Fibroblast of lung (primary cell): ENCODE measurements at regions not wholly inside any gene's neighbourhood (a gene's known extent, or its start where the extent isn't known, plus 50 kb on each side); places are given as distances from the start of the nearest gene placed in this dataset.

Experiments used
- DNase-seq, 2 donors: peaks; one replicate each; pipeline versions ENCODE4 v3.0.0 to v3.0.0-alpha.2; 2010; ENCODE audit warnings: low read depth in 2 of 2
- H2AFZ ChIP-seq: 2 replicates; pipeline ENCODE4 v1.5.1; 2012; ENCODE audit warnings: low read length, control low read depth, inconsistent platforms
- H3K27ac ChIP-seq: 2 replicates; pipeline ENCODE4 v1.5.1; 2011; ENCODE audit warnings: low read length, control low read depth; ENCODE audit not compliant: insufficient read depth
- H3K27me3 ChIP-seq: 2 replicates; pipeline ENCODE4 v1.5.1; 2011; ENCODE audit warnings: mild to moderate bottlenecking, low read length; ENCODE audit not compliant: control insufficient read depth, insufficient read depth
- H3K36me3 ChIP-seq: 2 replicates; pipeline ENCODE4 v1.5.1; 2011; ENCODE audit warnings: low read length; ENCODE audit not compliant: control insufficient read depth, insufficient read depth
- H3K4me1 ChIP-seq: 2 replicates; pipeline ENCODE4 v1.5.1; 2011; ENCODE audit warnings: low read length; ENCODE audit not compliant: control insufficient read depth, insufficient read depth; ENCODE audit errors: extremely low read depth
- H3K4me2 ChIP-seq: 2 replicates; pipeline ENCODE4 v1.5.1; 2011; ENCODE audit warnings: low read length, control low read depth; ENCODE audit not compliant: insufficient read depth; ENCODE audit errors: extremely low read depth
- H3K4me3 ChIP-seq, 4 experiments: fragments of 200-600 bp in 1 of 4; sonication (generic) in 1 of 4; replicated peaks in 1 of 4; 2 replicates each; pipeline ENCODE4 v1.5.1; 2011 to 2016; ENCODE audit warnings: low read length in 4 of 4, low read depth in 3 of 4, mild to moderate bottlenecking in 3 of 4, control low read depth in 2 of 4, inconsistent platforms in 1 of 4, mixed read lengths in 1 of 4; ENCODE audit not compliant: insufficient read depth in 1 of 4; ENCODE audit errors: control extremely low read depth in 1 of 4
- H3K79me2 ChIP-seq: 2 replicates; pipeline ENCODE4 v1.5.1; 2012; ENCODE audit warnings: mild to moderate bottlenecking, low read length, inconsistent platforms; ENCODE audit not compliant: control insufficient read depth, insufficient read depth
- H3K9ac ChIP-seq: 2 replicates; pipeline ENCODE4 v1.5.1; 2011; ENCODE audit warnings: mild to moderate bottlenecking, low read length, control low read depth; ENCODE audit not compliant: insufficient read depth
- H3K9me3 ChIP-seq: 2 replicates; pipeline ENCODE4 v1.5.1; 2012; ENCODE audit warnings: low read depth, low read length; ENCODE audit not compliant: control insufficient read depth, insufficient read depth
- H4K20me1 ChIP-seq: 2 replicates; pipeline ENCODE4 v1.5.1; 2011; ENCODE audit warnings: low read length; ENCODE audit not compliant: control insufficient read depth, insufficient read depth; ENCODE audit errors: extremely low read depth
- EZH2 ChIP-seq: IDR thresholded peaks from 2 replicates; pipeline ENCODE4 v1.5.1; 2012; ENCODE audit warnings: low read length, control low read depth, mild to moderate bottlenecking; ENCODE audit errors: missing control alignments
- TF ChIP-seq, protein P1 (sequence below), 2 donors: IDR thresholded peaks in 1 of 2; conservative IDR thresholded peaks in 1 of 2; 1 replicate in 1 of 2; 2 replicates in 1 of 2; pipeline ENCODE4 v1.5.1; 2011 to 2012; ENCODE audit warnings: low read length in 2 of 2, control low read depth in 1 of 2, inconsistent platforms in 1 of 2, low read depth in 1 of 2, mild to moderate bottlenecking in 1 of 2

GRCh38 chr5:125375143-125375542 lies 628.7 kb upstream of the ZNF608 start:
- no peak overlapping the region for H3K4me3 ChIP-seq
- no peak for TF ChIP-seq EZH2
- TF ChIP-seq, protein P1, sequence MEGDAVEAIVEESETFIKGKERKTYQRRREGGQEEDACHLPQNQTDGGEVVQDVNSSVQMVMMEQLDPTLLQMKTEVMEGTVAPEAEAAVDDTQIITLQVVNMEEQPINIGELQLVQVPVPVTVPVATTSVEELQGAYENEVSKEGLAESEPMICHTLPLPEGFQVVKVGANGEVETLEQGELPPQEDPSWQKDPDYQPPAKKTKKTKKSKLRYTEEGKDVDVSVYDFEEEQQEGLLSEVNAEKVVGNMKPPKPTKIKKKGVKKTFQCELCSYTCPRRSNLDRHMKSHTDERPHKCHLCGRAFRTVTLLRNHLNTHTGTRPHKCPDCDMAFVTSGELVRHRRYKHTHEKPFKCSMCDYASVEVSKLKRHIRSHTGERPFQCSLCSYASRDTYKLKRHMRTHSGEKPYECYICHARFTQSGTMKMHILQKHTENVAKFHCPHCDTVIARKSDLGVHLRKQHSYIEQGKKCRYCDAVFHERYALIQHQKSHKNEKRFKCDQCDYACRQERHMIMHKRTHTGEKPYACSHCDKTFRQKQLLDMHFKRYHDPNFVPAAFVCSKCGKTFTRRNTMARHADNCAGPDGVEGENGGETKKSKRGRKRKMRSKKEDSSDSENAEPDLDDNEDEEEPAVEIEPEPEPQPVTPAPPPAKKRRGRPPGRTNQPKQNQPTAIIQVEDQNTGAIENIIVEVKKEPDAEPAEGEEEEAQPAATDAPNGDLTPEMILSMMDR (conservative IDR thresholded peaks at IDR 0.05 in 1 of 2, IDR thresholded peaks at IDR 0.05 in 1 of 2; ENCODE audit: low read depth in 1 of 2, low read length in 2 of 2): no peak
- no peaks in the 10 kb centered on the region for H3K4me1 ChIP-seq
- H3K9me3 ChIP-seq: no peaks in the 10 kb centered on the region
- no peak overlapping the region for H3K9ac ChIP-seq
- no peaks in the 10 kb centered on the region for H3K36me3 ChIP-seq
- no peak overlapping the region for H2AFZ ChIP-seq
- H4K20me1 ChIP-seq: no peaks in the 10 kb centered on the region
- H3K27me3 ChIP-seq: no peaks in the 10 kb centered on the region
- no peak overlapping the region for H3K4me2 ChIP-seq
- H3K27ac ChIP-seq: no peak overlapping the region
- H3K79me2 ChIP-seq: no peaks in the 10 kb centered on the region
- DNase-seq: no peak

DNA sequence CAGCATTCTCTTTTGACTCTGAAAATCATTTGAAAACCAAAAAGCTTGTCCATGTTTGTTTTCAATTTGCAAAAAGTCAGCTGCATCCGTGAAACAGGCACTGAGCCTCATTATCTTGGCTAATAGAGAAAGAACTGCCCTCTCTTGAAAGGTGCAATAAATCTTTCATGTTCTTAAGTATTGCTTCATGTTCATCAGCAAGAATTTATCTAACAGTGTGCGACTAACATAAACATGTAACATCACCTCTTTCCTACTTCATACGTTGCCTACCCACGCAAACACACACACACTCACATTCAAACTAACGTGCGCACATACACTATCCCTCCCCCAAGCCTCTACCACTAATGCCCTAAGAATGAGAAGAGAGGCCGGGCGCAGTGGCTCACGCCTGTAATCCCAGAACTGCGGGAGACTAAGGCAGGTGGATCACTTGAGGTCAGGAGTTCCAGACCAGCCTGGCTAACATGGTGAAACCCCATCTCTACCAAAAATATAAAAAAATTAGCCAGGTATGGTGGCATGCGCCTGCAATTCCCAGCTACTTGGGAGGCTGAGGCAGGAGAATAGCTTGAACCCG lies 629.7 kb upstream of the ZNF608 start:
- DNase-seq: peak in 1 of 2 donors; percentile 25
- no peaks in the 10 kb centered on the region for H3K9me3 ChIP-seq
- no peaks in the 10 kb centered on the region for H3K36me3 ChIP-seq
- H3K27me3 ChIP-seq: no peaks in the 10 kb centered on the region
- H4K20me1 ChIP-seq: no peaks in the 10 kb centered on the region
- H3K4me2 ChIP-seq: no peak overlapping the region
- no peaks in the 10 kb centered on the region for H3K79me2 ChIP-seq
- no peak overlapping the region for H3K9ac ChIP-seq
- TF ChIP-seq, protein P1 (conservative IDR thresholded peaks at IDR 0.05 in 1 of 2, IDR thresholded peaks at IDR 0.05 in 1 of 2; ENCODE audit: low read depth in 1 of 2, low read length in 2 of 2): no peak
- no peak for TF ChIP-seq EZH2
- no peaks in the 10 kb centered on the region for H3K4me1 ChIP-seq
- H3K27ac ChIP-seq: no peak overlapping the region
- H2AFZ ChIP-seq: no peak overlapping the region
- no peak overlapping the region for H3K4me3 ChIP-seq

DNA sequence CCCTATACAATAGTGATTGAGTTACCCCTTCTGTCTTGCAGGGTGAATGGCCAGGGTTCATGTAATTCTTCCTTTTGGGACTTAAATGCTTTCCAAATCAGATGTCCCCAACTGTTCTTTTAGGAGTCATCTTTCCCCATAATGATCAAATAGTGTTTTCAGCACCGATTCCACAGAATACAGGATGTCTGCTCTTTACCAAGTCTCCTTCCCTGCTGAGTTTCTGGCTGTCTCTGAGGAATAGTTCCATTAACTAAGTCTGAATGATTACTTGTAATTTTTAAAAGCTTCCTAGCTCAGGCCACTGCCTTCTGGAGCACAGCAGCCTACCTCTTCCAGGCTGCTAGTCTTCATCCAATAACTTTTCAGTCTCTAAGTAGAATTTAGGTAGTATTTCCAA lies 630.7 kb upstream of the ZNF608 start:
- no peak for DNase-seq
- H3K27ac ChIP-seq: no peak overlapping the region
- no peaks in the 10 kb centered on the region for H3K79me2 ChIP-seq
- no peak overlapping the region for H3K9ac ChIP-seq
- no peaks in the 10 kb centered on the region for H3K36me3 ChIP-seq
- no peak overlapping the region for H3K4me3 ChIP-seq
- H2AFZ ChIP-seq: no peak overlapping the region
- no peaks in the 10 kb centered on the region for H4K20me1 ChIP-seq
- H3K4me1 ChIP-seq: no peaks in the 10 kb centered on the region
- H3K4me2 ChIP-seq: no peak overlapping the region
- no peaks in the 10 kb centered on the region for H3K9me3 ChIP-seq
- H3K27me3 ChIP-seq: no peaks in the 10 kb centered on the region
- TF ChIP-seq, protein P1 (conservative IDR thresholded peaks at IDR 0.05 in 1 of 2, IDR thresholded peaks at IDR 0.05 in 1 of 2; ENCODE audit: low read depth in 1 of 2, low read length in 2 of 2): no peak
- TF ChIP-seq EZH2: no peak
